ENCODE measurements at regions not wholly inside any gene's neighbourhood (a gene's known extent, or its start where the extent isn't known, plus 50 kb on each side); places are given as distances from the start of the nearest gene placed in this dataset.

GRCh38 chr4:176981074-176981473 is 188.4 kb upstream of the VEGFC start:
- peak; percentile 63 for DNase-seq

GRCh38 chr4:176981551-176981950 is 188.8 kb upstream of the VEGFC start:
- DNase-seq = peak; percentile 88

- DNase-seq = peak; percentile 57
These were observed 195.5 kb upstream of the VEGFC start for GRCh38 chr4:176988226-176988625.

GRCh38 chr4:176989186-176989585 is 196.5 kb upstream of the VEGFC start:
- DNase-seq = no peak

- no peak for DNase-seq
These were observed 207.3 kb upstream of the VEGFC start for GRCh38 chr4:176999935-177000543.

- DNase-seq = peak; percentile 88
These were observed 208.8 kb upstream of the VEGFC start for GRCh38 chr4:177001271-177002175.

GRCh38 chr4:177005674-177006230 is 213.0 kb upstream of the VEGFC start:
- DNase-seq = peak; percentile 97

- DNase-seq = no peak
These were observed 213.6 kb upstream of the VEGFC start for GRCh38 chr4:177006331-177006730.

GRCh38 chr4:177008071-177008835 is 215.5 kb upstream of the VEGFC start:
- DNase-seq = no peak

- no peak for DNase-seq
These were observed 216.2 kb upstream of the VEGFC start for GRCh38 chr4:177008836-177009501.

GRCh38 chr4:177010418-177010817 is 217.7 kb upstream of the VEGFC start:
- DNase-seq = no peak

- DNase-seq = no peak
These were observed 220.3 kb upstream of the VEGFC start for GRCh38 chr4:177012918-177013545.

GRCh38 chr4:177016541-177017141 is 223.9 kb upstream of the VEGFC start:
- DNase-seq = no peak

GRCh38 chr4:177023951-177024350 is 231.2 kb upstream of the VEGFC start:
- DNase-seq = no peak

- DNase-seq = no peak
These were observed 239.6 kb upstream of the VEGFC start for GRCh38 chr4:177032341-177032740.

- no peak for DNase-seq
These were observed 240.4 kb upstream of the VEGFC start for GRCh38 chr4:177033135-177033534.

GRCh38 chr4:177033632-177034031 is 240.9 kb upstream of the VEGFC start:
- no peak for DNase-seq

- no peak for DNase-seq
These were observed 248.6 kb upstream of the VEGFC start for GRCh38 chr4:177041356-177041755.

GRCh38 chr4:177047070-177047850 is 254.5 kb upstream of the VEGFC start:
- peak; percentile 47 for DNase-seq

- no peak for DNase-seq
These were observed 255.1 kb upstream of the VEGFC start for GRCh38 chr4:177047851-177048174.

- peak; percentile 38 for DNase-seq
These were observed 258.1 kb upstream of the NEIL3 start for GRCh38 chr4:177051473-177052060.

Measured in MV-4-11 (cell line).